HepG2 (cell line): ENCODE measurements at regions not wholly inside any gene's neighbourhood (a gene's known extent, or its start where the extent isn't known, plus 50 kb on each side); places are given as distances from the start of the nearest gene placed in this dataset.

ENCODE experiments used
- ATAC-seq: fragments of 200-7000 bp; cut with Tn5 transposase; 3 replicates; pipeline ENCODE4 v1.9.1; 2020; ENCODE audit warnings: mild to moderate bottlenecking, moderate library complexity
- BruUV-seq: library from RNA; stranded (reverse); fragments of 400-500 nt; replicated peaks from 2 replicates; lab custom pipeline; 2021; lab: Mats Ljungman, UMichigan
- CTCF ChIA-PET: fragments of 300-600 bp; formaldehyde crosslinking; extraction: SDS; loops from one replicate; lab custom pipeline; 2021; ENCODE audit warnings: low total read pairs, inconsistent platforms, low intra/inter-chr PET ratio; lab: Yijun Ruan, JAX
- POLR2A ChIA-PET: fragments of 350-600 bp; sonication (Branson Sonifier 250); formaldehyde crosslinking; loops from one replicate; lab custom pipeline; 2020; ENCODE audit warnings: antibody characterized with exemption, inconsistent platforms; lab: Yijun Ruan, JAX
- DNase-seq: peaks from one replicate; pipeline ENCODE4 v3.0.0-alpha.2; 2015; ENCODE audit warnings: low spot score
- FAIRE-seq: peaks from 3 replicates; lab custom pipeline; 2011; peaks lifted over from hg19 to GRCh38; lab: Jason Lieb, UNC
- H2AFZ ChIP-seq: one replicate; pipeline ENCODE4 v1.6.1; 2011; ENCODE audit warnings: low read length, inconsistent platforms
- H3K27ac ChIP-seq: fragments of 300-600 bp; 3 replicates; pipeline ENCODE4 v1.8.0; 2011; ENCODE audit warnings: mixed run types, mild to moderate bottlenecking, mixed read lengths, low read length, inconsistent platforms; ENCODE audit not compliant: insufficient read depth; ENCODE audit errors: extremely low read length
- H3K27me3 ChIP-seq, 2 experiments: fragments of 200-600 bp in 1 of 2; 2 replicates in 1 of 2; 3 replicates in 1 of 2; pipeline versions ENCODE4 v1.6.0 to v1.8.0; 2011; ENCODE audit warnings: low read length in 2 of 2, mild to moderate bottlenecking in 2 of 2, moderate library complexity in 2 of 2, inconsistent platforms in 1 of 2; ENCODE audit not compliant: insufficient read depth in 2 of 2, control insufficient read depth in 1 of 2
- H3K36me3 ChIP-seq, 2 experiments: fragments of 200-600 bp in 1 of 2; replicated peaks in 1 of 2; 2 replicates in 1 of 2; 3 replicates in 1 of 2; pipeline versions ENCODE4 v1.5.1 to v1.8.0; 2011; ENCODE audit warnings: low read length in 2 of 2, inconsistent platforms in 1 of 2; ENCODE audit not compliant: insufficient read depth in 2 of 2, control insufficient read depth in 1 of 2
- H3K4me1 ChIP-seq: 2 replicates; pipeline ENCODE4 v1.5.1; 2012; ENCODE audit warnings: low read length, inconsistent platforms; ENCODE audit not compliant: insufficient read depth
- H3K4me2 ChIP-seq: 2 replicates; pipeline ENCODE4 v1.6.0; 2011; ENCODE audit warnings: low read depth, low read length, inconsistent platforms
- H3K4me3 ChIP-seq, 3 experiments: fragments of 200-600 bp in 1 of 3; sonication (generic), shearing (Covaris generic) in 1 of 3; replicated peaks in 1 of 3; 2 replicates each; pipeline ENCODE4 v1.5.1; 2011 to 2016; ENCODE audit warnings: low read length in 3 of 3, inconsistent platforms in 2 of 3, low read depth in 2 of 3, mild to moderate bottlenecking in 2 of 3, control low read depth in 1 of 3, mixed read lengths in 1 of 3; ENCODE audit not compliant: insufficient read depth in 1 of 3
- H3K79me2 ChIP-seq: one replicate; pipeline ENCODE4 v1.6.1; 2011; ENCODE audit warnings: low read length, inconsistent platforms; ENCODE audit not compliant: insufficient read depth
- H3K9ac ChIP-seq: 2 replicates; pipeline ENCODE4 v1.6.0; 2011; ENCODE audit warnings: mild to moderate bottlenecking, low read depth, low read length, inconsistent platforms; ENCODE audit not compliant: insufficient read depth
- H3K9me3 ChIP-seq: 2 replicates; pipeline ENCODE4 v1.5.1; 2012; ENCODE audit warnings: mild to moderate bottlenecking, low read length
- H4K20me1 ChIP-seq: 2 replicates; pipeline ENCODE4 v1.6.0; 2011; ENCODE audit warnings: inconsistent platforms, mild to moderate bottlenecking, low read length, moderate library complexity; ENCODE audit not compliant: insufficient read depth
- CEBPG ChIP-seq: IDR thresholded peaks from 2 replicates; pipeline ENCODE4 v1.6.1; 2016
- CENPX ChIP-seq: sonication (generic); formaldehyde crosslinking; IDR thresholded peaks from 2 replicates; pipeline ENCODE4 v1.9.0; 2021; ENCODE audit warnings: mild to moderate bottlenecking, missing genetic modification reagents, moderate library complexity
- JDP2 ChIP-seq: sonication (generic); formaldehyde crosslinking; IDR thresholded peaks from 2 replicates; pipeline ENCODE4 v1.8.1; 2022; ENCODE audit warnings: missing genetic modification reagents, borderline replicate concordance
- KLF15 ChIP-seq: sonication (generic); formaldehyde crosslinking; IDR thresholded peaks from 2 replicates; pipeline ENCODE4 v1.8.1; 2023; ENCODE audit warnings: borderline replicate concordance, mild to moderate bottlenecking, inconsistent platforms, missing genetic modification reagents, mixed read lengths
- MLLT10 ChIP-seq: sonication (generic); formaldehyde crosslinking; IDR thresholded peaks from 2 replicates; pipeline ENCODE4 v1.4.0; 2020; ENCODE audit warnings: missing genetic modification reagents
- SP5 ChIP-seq: IDR thresholded peaks from 2 replicates; pipeline ENCODE4 v1.6.1; 2016; ENCODE audit warnings: low read depth, borderline replicate concordance
- STAG1 ChIP-seq: sonication (generic); formaldehyde crosslinking; IDR thresholded peaks from 2 replicates; pipeline ENCODE4 v1.4.0; 2020; ENCODE audit warnings: missing genetic modification reagents
- ZBTB3 ChIP-seq: sonication (generic); formaldehyde crosslinking; IDR thresholded peaks from 2 replicates; pipeline ENCODE4 v1.4.0; 2020; ENCODE audit warnings: low read depth, mild to moderate bottlenecking, moderate library complexity, missing genetic modification reagents, borderline replicate concordance
- ZNF33A ChIP-seq: sonication (generic); formaldehyde crosslinking; IDR thresholded peaks from 2 replicates; pipeline ENCODE4 v1.5.1; 2020; ENCODE audit warnings: missing genetic modification reagents, mild to moderate bottlenecking, moderate library complexity, borderline replicate concordance
- ZNF598 ChIP-seq: sonication (generic); formaldehyde crosslinking; IDR thresholded peaks from 2 replicates; pipeline ENCODE4 v1.5.1; 2020; ENCODE audit warnings: mild to moderate bottlenecking, missing genetic modification reagents, borderline replicate concordance
- ZNF761 ChIP-seq: sonication (generic); formaldehyde crosslinking; conservative IDR thresholded peaks from 2 replicates; pipeline ENCODE4 v1.4.0; 2020; ENCODE audit warnings: mild to moderate bottlenecking, missing genetic modification reagents
- ZNF766 ChIP-seq: sonication (generic); formaldehyde crosslinking; IDR thresholded peaks from 2 replicates; pipeline ENCODE4 v1.5.0; 2020; ENCODE audit warnings: missing genetic modification reagents, borderline replicate concordance
- WGBS: methylation state at CpG from one replicate; pipeline ENCODE4 v1.1.6; 2017; ENCODE audit warnings: low lambda C conversion rate; 5-methylcytosine and 5-hydroxymethylcytosine counted together
- in situ Hi-C: cut with HindIII; loops from 2 replicates; pipeline ENCODE4 v1.10.0; 2017; ENCODE audit warnings: low pct_unique_long_range_greater_than_20kb; ENCODE audit not compliant: extremely low pct_ligation_motif_present
- intact Hi-C: fragments of 100-400 bp; cut with micrococcal nuclease; formaldehyde crosslinking; loops from one replicate; pipeline ENCODE4 v1.10.0; 2022; ENCODE audit not compliant: unreplicated experiment
- TF ChIP-seq, protein P1 (sequence below): sonication (generic); formaldehyde crosslinking; IDR thresholded peaks from 2 replicates; pipeline ENCODE4 v1.5.0; 2020; ENCODE audit warnings: mild to moderate bottlenecking, low read depth, missing genetic modification reagents, borderline replicate concordance
- TF ChIP-seq, protein P2 (sequence below): sonication (generic); formaldehyde crosslinking; IDR thresholded peaks from 2 replicates; pipeline ENCODE4 v1.8.0; 2022; ENCODE audit warnings: low read depth, missing genetic modification reagents
- TF ChIP-seq, protein P3 (sequence below): sonication (generic); formaldehyde crosslinking; IDR thresholded peaks from 2 replicates; pipeline ENCODE4 v1.5.0; 2020; ENCODE audit warnings: mild to moderate bottlenecking, missing genetic modification reagents
- TF ChIP-seq, protein P4 (sequence below): sonication (generic); formaldehyde crosslinking; IDR thresholded peaks from 2 replicates; pipeline ENCODE4 v1.8.1; 2023; ENCODE audit warnings: mild to moderate bottlenecking, missing genetic modification reagents
- TF ChIP-seq, protein P5 (sequence below): sonication (generic); formaldehyde crosslinking; IDR thresholded peaks from 2 replicates; pipeline ENCODE4 v1.4.0; 2020; ENCODE audit warnings: missing genetic modification reagents
- TF ChIP-seq, protein P6 (sequence below): sonication (generic); formaldehyde crosslinking; IDR thresholded peaks from 2 replicates; pipeline ENCODE4 v1.5.0; 2020; ENCODE audit warnings: mild to moderate bottlenecking, missing genetic modification reagents, moderate library complexity

DNA sequence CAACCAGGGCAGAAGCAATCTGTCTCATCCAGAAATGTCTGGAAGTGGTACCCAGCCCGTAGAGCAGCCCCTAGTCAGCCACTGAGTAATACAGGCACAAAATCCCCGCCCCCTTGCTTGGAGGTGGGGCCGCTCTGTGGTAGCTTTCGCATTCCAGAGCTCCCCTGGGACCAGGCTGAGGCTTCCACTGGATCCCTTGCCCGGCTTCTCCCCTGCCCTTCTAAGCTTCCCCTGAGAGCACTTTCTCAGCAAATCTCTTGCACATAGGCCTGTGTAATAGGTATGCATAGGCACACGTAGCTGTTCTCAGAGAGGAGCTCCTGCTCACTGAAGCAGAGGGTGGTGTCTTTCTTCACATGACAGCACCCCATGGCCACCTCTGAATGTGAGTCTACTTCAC is 144.2 kb downstream of the BMS1 start (continued):
- TF ChIP-seq, protein P1, sequence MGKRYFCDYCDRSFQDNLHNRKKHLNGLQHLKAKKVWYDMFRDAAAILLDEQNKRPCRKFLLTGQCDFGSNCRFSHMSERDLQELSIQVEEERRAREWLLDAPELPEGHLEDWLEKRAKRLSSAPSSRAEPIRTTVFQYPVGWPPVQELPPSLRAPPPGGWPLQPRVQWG = no peak
- TF ChIP-seq KLF15 (CRISPR knock-in tag) = no peak
- TF ChIP-seq, protein P2, sequence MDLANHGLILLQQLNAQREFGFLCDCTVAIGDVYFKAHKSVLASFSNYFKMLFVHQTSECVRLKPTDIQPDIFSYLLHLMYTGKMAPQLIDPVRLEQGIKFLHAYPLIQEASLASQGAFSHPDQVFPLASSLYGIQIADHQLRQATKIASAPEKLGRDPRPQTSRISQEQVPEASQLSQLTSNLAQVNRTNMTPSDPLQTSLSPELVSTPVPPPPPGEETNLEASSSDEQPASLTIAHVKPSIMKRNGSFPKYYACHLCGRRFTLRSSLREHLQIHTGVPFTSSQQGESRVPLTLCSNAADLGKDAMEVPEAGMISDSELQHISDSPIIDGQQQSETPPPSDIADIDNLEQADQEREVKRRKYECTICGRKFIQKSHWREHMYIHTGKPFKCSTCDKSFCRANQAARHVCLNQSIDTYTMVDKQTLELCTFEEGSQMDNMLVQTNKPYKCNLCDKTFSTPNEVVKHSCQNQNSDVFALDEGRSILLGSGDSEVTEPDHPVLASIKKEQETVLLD (CRISPR knock-in tag) = no peak
- TF ChIP-seq STAG1 = no peak
- TF ChIP-seq ZNF761 (CRISPR knock-in tag) = no peak
- TF ChIP-seq JDP2 = no peak

DNA sequence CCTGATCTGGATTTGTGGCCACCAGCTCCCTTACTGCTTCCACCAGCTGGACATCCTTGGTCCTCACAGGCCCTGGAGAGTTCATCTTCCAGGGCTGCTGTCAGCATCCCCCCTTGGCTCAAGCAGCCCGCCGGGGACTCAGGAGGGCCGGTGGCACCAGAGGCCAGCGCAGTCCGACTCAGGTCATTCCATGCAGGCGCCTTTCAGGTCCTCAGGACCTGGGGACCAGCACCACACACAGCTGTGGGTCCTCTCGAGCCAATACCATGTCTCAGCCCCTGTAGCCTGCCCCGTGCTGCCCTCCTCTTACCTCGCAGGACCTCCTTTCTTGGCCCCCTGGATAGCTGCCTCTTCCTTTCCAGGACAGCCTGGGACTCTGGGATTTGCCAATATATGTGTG is 145.5 kb downstream of the BMS1 start:
- H3K9ac ChIP-seq = no peak overlapping the region
- ATAC-seq = no peak
- intact Hi-C loops = no loop called here
- no peak overlapping the region for H3K27ac ChIP-seq
- FAIRE-seq = no peak
- no peaks in the 10 kb centered on the region for H4K20me1 ChIP-seq
- H3K79me2 ChIP-seq = no peaks in the 10 kb centered on the region
- H3K4me3 ChIP-seq = no peak overlapping the region
- H3K9me3 ChIP-seq = no peaks in the 10 kb centered on the region
- 0% methylated on average over 2 of the region's 9 CpGs for WGBS
- no peak for DNase-seq
- in situ Hi-C loops = no loop called here
- H3K4me2 ChIP-seq = no peak overlapping the region
- ChIA-PET POLR2A (no interaction called here), CTCF (no interaction called here)
- peaks cover 8 to 43% of the 10 kb centered on the region in 2 experiments; a peak in 4 of 5 replicates for H3K27me3 ChIP-seq
- no peaks in the 10 kb centered on the region for H3K36me3 ChIP-seq
- no peaks in the 10 kb centered on the region for H3K4me1 ChIP-seq
- no peak overlapping the region for H2AFZ ChIP-seq
- BruUV-seq = no TSS peak
- TF ChIP-seq CENPX (no peak), MLLT10 (CRISPR knock-in tag) (no peak), CEBPG (CRISPR knock-in tag) (no peak), ZBTB3 (CRISPR knock-in tag) (no peak), ZNF766 (no peak), ZNF598 (CRISPR knock-in tag) (no peak), ZNF33A (CRISPR knock-in tag) (no peak), SP5 (CRISPR knock-in tag) (no peak)
- TF ChIP-seq, protein P3, sequence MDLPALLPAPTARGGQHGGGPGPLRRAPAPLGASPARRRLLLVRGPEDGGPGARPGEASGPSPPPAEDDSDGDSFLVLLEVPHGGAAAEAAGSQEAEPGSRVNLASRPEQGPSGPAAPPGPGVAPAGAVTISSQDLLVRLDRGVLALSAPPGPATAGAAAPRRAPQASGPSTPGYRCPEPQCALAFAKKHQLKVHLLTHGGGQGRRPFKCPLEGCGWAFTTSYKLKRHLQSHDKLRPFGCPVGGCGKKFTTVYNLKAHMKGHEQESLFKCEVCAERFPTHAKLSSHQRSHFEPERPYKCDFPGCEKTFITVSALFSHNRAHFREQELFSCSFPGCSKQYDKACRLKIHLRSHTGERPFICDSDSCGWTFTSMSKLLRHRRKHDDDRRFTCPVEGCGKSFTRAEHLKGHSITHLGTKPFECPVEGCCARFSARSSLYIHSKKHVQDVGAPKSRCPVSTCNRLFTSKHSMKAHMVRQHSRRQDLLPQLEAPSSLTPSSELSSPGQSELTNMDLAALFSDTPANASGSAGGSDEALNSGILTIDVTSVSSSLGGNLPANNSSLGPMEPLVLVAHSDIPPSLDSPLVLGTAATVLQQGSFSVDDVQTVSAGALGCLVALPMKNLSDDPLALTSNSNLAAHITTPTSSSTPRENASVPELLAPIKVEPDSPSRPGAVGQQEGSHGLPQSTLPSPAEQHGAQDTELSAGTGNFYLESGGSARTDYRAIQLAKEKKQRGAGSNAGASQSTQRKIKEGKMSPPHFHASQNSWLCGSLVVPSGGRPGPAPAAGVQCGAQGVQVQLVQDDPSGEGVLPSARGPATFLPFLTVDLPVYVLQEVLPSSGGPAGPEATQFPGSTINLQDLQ = no peak
- TF ChIP-seq, protein P4, sequence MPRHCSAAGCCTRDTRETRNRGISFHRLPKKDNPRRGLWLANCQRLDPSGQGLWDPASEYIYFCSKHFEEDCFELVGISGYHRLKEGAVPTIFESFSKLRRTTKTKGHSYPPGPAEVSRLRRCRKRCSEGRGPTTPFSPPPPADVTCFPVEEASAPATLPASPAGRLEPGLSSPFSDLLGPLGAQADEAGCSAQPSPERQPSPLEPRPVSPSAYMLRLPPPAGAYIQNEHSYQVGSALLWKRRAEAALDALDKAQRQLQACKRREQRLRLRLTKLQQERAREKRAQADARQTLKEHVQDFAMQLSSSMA (CRISPR knock-in tag) = no peak
- TF ChIP-seq, protein P5, sequence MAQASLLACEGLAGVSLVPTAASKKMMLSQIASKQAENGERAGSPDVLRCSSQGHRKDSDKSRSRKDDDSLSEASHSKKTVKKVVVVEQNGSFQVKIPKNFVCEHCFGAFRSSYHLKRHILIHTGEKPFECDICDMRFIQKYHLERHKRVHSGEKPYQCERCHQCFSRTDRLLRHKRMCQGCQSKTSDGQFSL (CRISPR knock-in tag) = no peak
- TF ChIP-seq, protein P6, sequence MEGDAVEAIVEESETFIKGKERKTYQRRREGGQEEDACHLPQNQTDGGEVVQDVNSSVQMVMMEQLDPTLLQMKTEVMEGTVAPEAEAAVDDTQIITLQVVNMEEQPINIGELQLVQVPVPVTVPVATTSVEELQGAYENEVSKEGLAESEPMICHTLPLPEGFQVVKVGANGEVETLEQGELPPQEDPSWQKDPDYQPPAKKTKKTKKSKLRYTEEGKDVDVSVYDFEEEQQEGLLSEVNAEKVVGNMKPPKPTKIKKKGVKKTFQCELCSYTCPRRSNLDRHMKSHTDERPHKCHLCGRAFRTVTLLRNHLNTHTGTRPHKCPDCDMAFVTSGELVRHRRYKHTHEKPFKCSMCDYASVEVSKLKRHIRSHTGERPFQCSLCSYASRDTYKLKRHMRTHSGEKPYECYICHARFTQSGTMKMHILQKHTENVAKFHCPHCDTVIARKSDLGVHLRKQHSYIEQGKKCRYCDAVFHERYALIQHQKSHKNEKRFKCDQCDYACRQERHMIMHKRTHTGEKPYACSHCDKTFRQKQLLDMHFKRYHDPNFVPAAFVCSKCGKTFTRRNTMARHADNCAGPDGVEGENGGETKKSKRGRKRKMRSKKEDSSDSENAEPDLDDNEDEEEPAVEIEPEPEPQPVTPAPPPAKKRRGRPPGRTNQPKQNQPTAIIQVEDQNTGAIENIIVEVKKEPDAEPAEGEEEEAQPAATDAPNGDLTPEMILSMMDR (CRISPR knock-in tag) = no peak
